ENCODE measurements at regions not wholly inside any gene's neighbourhood (a gene's known extent, or its start where the extent isn't known, plus 50 kb on each side); places are given as distances from the start of the nearest gene placed in this dataset.
"Not testable (repeated sequence)": the region's sequence is repeated elsewhere in the genome, so short reads cannot be mapped to it uniquely, and the experiment has no call there.

GRCh38 chr1:143660354-143660941 lies 311.3 kb downstream of the FAM72C start:
- Histone ChIP-seq H3K9ac (ENCODE audit: low read length in 2 of 2) (no peak overlapping the region), H3K36me3 (ENCODE audit: control insufficient read depth in 2 of 2, insufficient read depth in 2 of 2, low read length in 2 of 2) (no peaks in the 10 kb centered on the region), H3K4me1 (ENCODE audit: control insufficient read depth, insufficient read depth, low read length) (peaks cover 4% of the 10 kb centered on the region), H3K27me3 (ENCODE audit: control insufficient read depth in 1 of 2, insufficient read depth in 2 of 2, low read length in 2 of 2) (peaks cover 30 to 47% of the 10 kb centered on the region in 2 donors), H3K9me3 (ENCODE audit: control insufficient read depth in 2 of 2, low read length in 2 of 2) (peaks cover 0 to 9% of the 10 kb centered on the region in 2 donors), H3K27ac (ENCODE audit: low read length) (no peak overlapping the region), H3K4me3 (ENCODE audit: low read length in 2 of 2) (peak overlapping the region in 1 of 2 donors; percentile 62)

DNA sequence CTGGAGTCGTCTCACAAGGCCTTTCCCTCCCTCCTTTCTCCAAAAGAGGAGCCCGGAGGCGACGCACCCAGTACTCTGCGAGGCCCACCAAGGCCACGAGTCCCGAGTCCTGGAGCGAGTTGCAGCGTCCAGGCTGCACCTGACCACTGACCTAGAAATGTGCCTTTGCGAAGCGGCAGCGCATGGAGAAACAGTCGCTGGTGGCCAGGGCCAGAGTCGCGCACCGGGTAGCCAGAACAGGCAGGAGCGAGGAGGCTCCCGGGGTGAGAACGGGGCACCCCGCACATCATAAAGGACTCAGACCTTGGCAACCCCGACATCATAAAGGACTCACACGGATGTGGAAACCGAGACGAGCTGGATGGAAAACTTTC lies 318.4 kb downstream of the FAM72C start:
- H3K27me3 ChIP-seq (ENCODE audit: control insufficient read depth in 1 of 2, insufficient read depth in 2 of 2, low read length in 2 of 2), result peaks cover 34 to 51% of the 10 kb centered on the region in 2 donors
- no peak overlapping the region for H3K9ac ChIP-seq (ENCODE audit: low read length in 2 of 2)
- no peak overlapping the region for H3K27ac ChIP-seq (ENCODE audit: low read length)
- no peaks in the 10 kb centered on the region for H3K36me3 ChIP-seq (ENCODE audit: control insufficient read depth in 2 of 2, insufficient read depth in 2 of 2, low read length in 2 of 2)
- H3K4me3 ChIP-seq (ENCODE audit: low read length in 2 of 2), result no peak overlapping the region
- peaks cover 0 to 13% of the 10 kb centered on the region in 2 donors for H3K9me3 ChIP-seq (ENCODE audit: control insufficient read depth in 2 of 2, low read length in 2 of 2)
- H3K4me1 ChIP-seq (ENCODE audit: control insufficient read depth, insufficient read depth, low read length), result no peaks in the 10 kb centered on the region

GRCh38 chr1:143652744-143653428 lies 318.9 kb downstream of the FAM72C start:
- no peak overlapping the region for H3K4me3 ChIP-seq (ENCODE audit: low read length in 2 of 2)
- no peaks in the 10 kb centered on the region for H3K36me3 ChIP-seq (ENCODE audit: control insufficient read depth in 2 of 2, insufficient read depth in 2 of 2, low read length in 2 of 2)
- H3K4me1 ChIP-seq (ENCODE audit: control insufficient read depth, insufficient read depth, low read length), result no peaks in the 10 kb centered on the region
- H3K27me3 ChIP-seq (ENCODE audit: control insufficient read depth in 1 of 2, insufficient read depth in 2 of 2, low read length in 2 of 2), result peaks cover 34 to 51% of the 10 kb centered on the region in 2 donors
- H3K9ac ChIP-seq (ENCODE audit: low read length in 2 of 2), result no peak overlapping the region
- H3K9me3 ChIP-seq (ENCODE audit: control insufficient read depth in 2 of 2, low read length in 2 of 2), result peaks cover 0 to 13% of the 10 kb centered on the region in 2 donors
- no peak overlapping the region for H3K27ac ChIP-seq (ENCODE audit: low read length)

GRCh38 chr1:143652187-143652586 lies 319.6 kb downstream of the FAM72C start:
- Histone ChIP-seq H3K4me1 (ENCODE audit: control insufficient read depth, insufficient read depth, low read length) (no peaks in the 10 kb centered on the region), H3K36me3 (ENCODE audit: control insufficient read depth in 2 of 2, insufficient read depth in 2 of 2, low read length in 2 of 2) (no peaks in the 10 kb centered on the region), H3K4me3 (ENCODE audit: low read length in 2 of 2) (no peak overlapping the region), H3K27me3 (ENCODE audit: control insufficient read depth in 1 of 2, insufficient read depth in 2 of 2, low read length in 2 of 2) (peaks cover 34 to 48% of the 10 kb centered on the region in 2 donors), H3K27ac (ENCODE audit: low read length) (no peak overlapping the region), H3K9ac (ENCODE audit: low read length in 2 of 2) (no peak overlapping the region), H3K9me3 (ENCODE audit: control insufficient read depth in 2 of 2, low read length in 2 of 2) (peaks cover 0 to 8% of the 10 kb centered on the region in 2 donors)

DNA sequence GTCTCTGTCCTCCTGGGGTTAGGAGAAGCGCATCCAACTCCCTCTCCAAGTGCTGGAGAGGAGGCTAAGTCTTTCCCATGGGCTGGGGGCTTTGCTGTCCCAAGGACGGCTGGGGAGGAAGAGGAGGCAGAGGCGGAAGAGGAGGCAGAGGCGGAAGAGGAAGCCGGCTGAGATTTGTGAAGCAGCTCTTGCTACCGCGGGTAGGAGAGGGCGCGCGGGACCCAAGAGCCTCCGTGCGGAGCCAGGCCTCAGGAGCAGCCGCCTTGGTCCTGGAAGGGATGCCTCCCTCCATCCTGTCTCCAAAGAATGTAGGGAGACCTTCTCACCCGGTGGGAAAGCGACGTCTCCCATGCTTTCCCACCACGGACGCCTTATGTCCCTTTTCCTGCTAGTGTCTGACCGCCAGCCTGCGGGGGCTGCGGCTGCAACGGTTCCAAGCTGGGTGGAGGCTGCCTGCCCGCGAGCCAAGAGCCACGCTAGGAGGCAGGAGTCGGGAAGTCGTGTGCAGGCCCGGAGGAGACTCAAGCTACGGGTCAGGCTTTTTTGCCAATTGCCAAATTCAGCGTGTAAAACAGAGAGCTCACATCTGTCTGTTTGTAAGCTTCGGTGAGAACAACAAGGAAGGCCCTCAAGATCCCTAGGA lies 320.3 kb downstream of the FAM72C start:
- H3K27ac ChIP-seq (ENCODE audit: low read length), result no peak overlapping the region
- H3K36me3 ChIP-seq (ENCODE audit: control insufficient read depth in 2 of 2, insufficient read depth in 2 of 2, low read length in 2 of 2), result no peaks in the 10 kb centered on the region
- H3K9ac ChIP-seq (ENCODE audit: low read length in 2 of 2), result no peak overlapping the region
- no peak overlapping the region for H3K4me3 ChIP-seq (ENCODE audit: low read length in 2 of 2)
- H3K4me1 ChIP-seq (ENCODE audit: control insufficient read depth, insufficient read depth, low read length), result no peaks in the 10 kb centered on the region
- peaks cover 36 to 48% of the 10 kb centered on the region in 2 donors for H3K27me3 ChIP-seq (ENCODE audit: control insufficient read depth in 1 of 2, insufficient read depth in 2 of 2, low read length in 2 of 2)
- peaks cover 0 to 10% of the 10 kb centered on the region in 2 donors for H3K9me3 ChIP-seq (ENCODE audit: control insufficient read depth in 2 of 2, low read length in 2 of 2)

GRCh38 chr1:143644035-143644434 lies 327.8 kb downstream of the FAM72C start:
- H3K9ac ChIP-seq (ENCODE audit: low read length in 2 of 2); H3K9me3 ChIP-seq (ENCODE audit: control insufficient read depth in 2 of 2, low read length in 2 of 2); H3K36me3 ChIP-seq (ENCODE audit: control insufficient read depth in 2 of 2, insufficient read depth in 2 of 2, low read length in 2 of 2); H3K27ac ChIP-seq (ENCODE audit: low read length); H3K4me3 ChIP-seq (ENCODE audit: low read length in 2 of 2); H3K4me1 ChIP-seq (ENCODE audit: control insufficient read depth, insufficient read depth, low read length): not testable (repeated sequence)
- peaks cover 19 to 20% of the 10 kb centered on the region in 2 donors for H3K27me3 ChIP-seq (ENCODE audit: control insufficient read depth in 1 of 2, insufficient read depth in 2 of 2, low read length in 2 of 2)

- Histone ChIP-seq H3K9ac (ENCODE audit: low read length in 2 of 2) (no peak overlapping the region), H3K27ac (ENCODE audit: low read length) (no peak overlapping the region), H3K27me3 (ENCODE audit: control insufficient read depth in 1 of 2, insufficient read depth in 2 of 2, low read length in 2 of 2) (peaks cover 15 to 16% of the 10 kb centered on the region in 2 donors), H3K4me1 (ENCODE audit: control insufficient read depth, insufficient read depth, low read length) (peaks cover 4% of the 10 kb centered on the region), H3K4me3 (ENCODE audit: low read length in 2 of 2) (peak overlapping the region in 1 of 2 donors; percentile 35), H3K9me3 (ENCODE audit: control insufficient read depth in 2 of 2, low read length in 2 of 2) (peaks cover 0 to 3% of the 10 kb centered on the region in 2 donors), H3K36me3 (ENCODE audit: control insufficient read depth in 2 of 2, insufficient read depth in 2 of 2, low read length in 2 of 2) (no peaks in the 10 kb centered on the region)
Observed at GRCh38 chr1:143643148-143643885, 328.5 kb downstream of the FAM72C start.

DNA sequence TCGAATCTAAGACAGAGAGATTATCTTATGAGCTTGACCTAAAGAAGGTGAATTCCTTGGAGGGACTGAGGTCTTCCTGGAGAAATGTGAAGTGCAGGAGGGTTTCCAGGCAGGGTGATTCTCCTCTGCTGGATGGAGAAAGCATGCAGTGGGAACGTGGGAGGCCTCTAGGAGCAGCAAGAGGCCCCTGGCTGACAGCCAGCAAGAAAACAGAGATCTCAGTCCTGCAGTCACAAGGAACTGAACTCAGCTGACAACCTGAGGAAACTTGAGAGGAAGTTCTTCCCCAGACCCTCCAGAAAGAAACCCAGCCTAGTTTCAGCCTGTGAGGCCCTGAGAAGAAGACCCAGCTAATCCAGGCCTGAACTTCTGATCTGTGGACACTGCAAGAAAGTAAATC lies 345.9 kb downstream of the FAM72C start:
- no peaks in the 10 kb centered on the region for H3K36me3 ChIP-seq (ENCODE audit: control insufficient read depth in 2 of 2, insufficient read depth in 2 of 2, low read length in 2 of 2)
- no peak overlapping the region for H3K9ac ChIP-seq (ENCODE audit: low read length in 2 of 2)
- peaks cover 0 to 3% of the 10 kb centered on the region in 2 donors for H3K27me3 ChIP-seq (ENCODE audit: control insufficient read depth in 1 of 2, insufficient read depth in 2 of 2, low read length in 2 of 2)
- no peaks in the 10 kb centered on the region for H3K9me3 ChIP-seq (ENCODE audit: control insufficient read depth in 2 of 2, low read length in 2 of 2)
- no peak overlapping the region for H3K4me3 ChIP-seq (ENCODE audit: low read length in 2 of 2)
- H3K27ac ChIP-seq (ENCODE audit: low read length), result no peak overlapping the region
- no peaks in the 10 kb centered on the region for H3K4me1 ChIP-seq (ENCODE audit: control insufficient read depth, insufficient read depth, low read length)

DNA sequence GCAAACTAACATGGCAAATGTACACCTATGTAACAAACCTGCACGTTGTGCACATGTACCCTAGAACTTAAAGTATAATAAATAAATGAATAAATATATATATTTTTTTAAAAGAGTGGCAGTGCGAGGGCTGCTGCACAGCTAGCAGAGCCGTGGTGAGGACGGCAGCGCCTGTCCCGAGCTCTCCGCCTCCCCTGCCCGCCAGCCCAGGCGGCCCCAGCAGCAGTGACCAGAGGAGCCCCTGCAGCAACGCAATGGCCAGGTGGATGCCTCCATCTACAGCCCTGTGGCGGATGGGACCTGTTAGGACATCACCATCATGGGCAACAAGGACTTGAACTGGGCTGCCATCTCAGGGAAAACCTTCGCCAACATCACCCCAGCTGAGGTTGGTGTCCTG lies 351.9 kb downstream of the FAM72C start:
- peaks cover 0 to 2% of the 10 kb centered on the region in 2 donors for H3K27me3 ChIP-seq (ENCODE audit: control insufficient read depth in 1 of 2, insufficient read depth in 2 of 2, low read length in 2 of 2)
- H3K9ac ChIP-seq (ENCODE audit: low read length in 2 of 2), result no peak overlapping the region
- no peaks in the 10 kb centered on the region for H3K9me3 ChIP-seq (ENCODE audit: control insufficient read depth in 2 of 2, low read length in 2 of 2)

DNA sequence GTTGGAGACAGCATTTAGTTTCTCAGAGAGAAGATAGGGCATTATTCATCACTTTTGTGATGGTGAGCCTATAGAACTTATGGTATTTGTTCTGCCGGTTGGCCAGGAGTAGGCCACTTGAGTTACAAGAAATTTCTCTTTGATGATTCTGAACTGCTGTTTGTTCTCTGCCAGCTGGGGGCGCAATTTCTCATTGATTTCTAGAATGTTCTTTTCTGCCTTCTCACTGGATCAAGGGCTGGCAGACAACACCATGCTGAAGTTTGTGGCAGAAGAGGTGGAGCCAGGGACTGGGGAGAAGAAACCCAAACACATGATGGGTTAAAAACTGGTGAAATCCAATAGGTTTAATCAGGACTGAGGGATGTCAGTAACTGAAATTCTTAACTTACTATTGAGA lies 360.6 kb downstream of the FAM72C start:
- no peaks in the 10 kb centered on the region for H3K9me3 ChIP-seq (ENCODE audit: control insufficient read depth in 2 of 2, low read length in 2 of 2)
- H3K9ac ChIP-seq (ENCODE audit: low read length in 2 of 2), result no peak overlapping the region

More for the DNA sequence above, 351.9 kb downstream of the FAM72C start:
- Histone ChIP-seq H3K36me3 (ENCODE audit: control insufficient read depth in 2 of 2, insufficient read depth in 2 of 2, low read length in 2 of 2) (no peaks in the 10 kb centered on the region), H3K4me3 (ENCODE audit: low read length in 2 of 2) (no peak overlapping the region), H3K27ac (ENCODE audit: low read length) (no peak overlapping the region), H3K4me1 (ENCODE audit: control insufficient read depth, insufficient read depth, low read length) (no peaks in the 10 kb centered on the region)

More for the DNA sequence above, 360.6 kb downstream of the FAM72C start:
- Histone ChIP-seq H3K27me3 (ENCODE audit: control insufficient read depth in 1 of 2, insufficient read depth in 2 of 2, low read length in 2 of 2) (peaks cover 0 to 7% of the 10 kb centered on the region in 2 donors), H3K27ac (ENCODE audit: low read length) (no peak overlapping the region), H3K4me1 (ENCODE audit: control insufficient read depth, insufficient read depth, low read length) (no peaks in the 10 kb centered on the region), H3K36me3 (ENCODE audit: control insufficient read depth in 2 of 2, insufficient read depth in 2 of 2, low read length in 2 of 2) (no peaks in the 10 kb centered on the region), H3K4me3 (ENCODE audit: low read length in 2 of 2) (no peak overlapping the region)

Data from stomach smooth muscle (tissue), 2 donors.